H1 (cell line): ENCODE measurements at regions not wholly inside any gene's neighbourhood (a gene's known extent, or its start where the extent isn't known, plus 50 kb on each side); places are given as distances from the start of the nearest gene placed in this dataset.

Experiments
- CTCF ChIA-PET: fragments of 300-600 bp; sonication (Branson Sonifier 250); formaldehyde crosslinking; loops from one replicate; lab custom pipeline; 2021; ENCODE audit not compliant: partially characterized antibody; lab: Charles Lee
- POLR2A ChIA-PET: fragments of 300-600 bp; sonication (Branson Sonifier 250); formaldehyde crosslinking; loops from one replicate; lab custom pipeline; 2021; ENCODE audit warnings: inconsistent platforms; ENCODE audit not compliant: partially characterized antibody; lab: Charles Lee
- DNase-seq, 2 experiments: peaks; one replicate each; pipeline versions ENCODE4 v3.0.0 to v3.0.0-alpha.2; 2010 to 2022; ENCODE audit warnings: low spot score in 2 of 2, low read depth in 1 of 2, mixed read lengths in 1 of 2
- FAIRE-seq: peaks from 2 replicates; lab custom pipeline; 2011; peaks lifted over from hg19 to GRCh38; lab: Jason Lieb, UNC
- H2AFZ ChIP-seq: 2 replicates; pipeline ENCODE4 v1.8.1; 2012; ENCODE audit warnings: low read length, inconsistent platforms
- H2AK5ac ChIP-seq: 2 replicates; pipeline ENCODE4 v1.6.1; 2013; ENCODE audit warnings: low read depth, low read length
- H2BK120ac ChIP-seq: replicated peaks from 2 replicates; pipeline ENCODE3; 2013; ENCODE audit warnings: low read depth, low read length, inconsistent platforms
- H2BK12ac ChIP-seq: 2 replicates; pipeline ENCODE4 v1.6.1; 2013; ENCODE audit warnings: low read depth, low read length
- H2BK15ac ChIP-seq: 2 replicates; pipeline ENCODE4 v1.6.1; 2013; ENCODE audit warnings: low read length
- H2BK20ac ChIP-seq: 2 replicates; pipeline ENCODE4 v1.6.1; 2013; ENCODE audit warnings: low read length
- H2BK5ac ChIP-seq: 2 replicates; pipeline ENCODE4 v1.6.1; 2013; ENCODE audit warnings: low read depth, low read length
- H3K14ac ChIP-seq: 2 replicates; pipeline ENCODE4 v1.6.1; 2013; ENCODE audit warnings: inconsistent platforms; ENCODE audit not compliant: insufficient read length
- H3K18ac ChIP-seq: 2 replicates; pipeline ENCODE4 v1.6.1; 2013; ENCODE audit warnings: low read length; ENCODE audit errors: extremely low read depth
- H3K23ac ChIP-seq: 2 replicates; pipeline ENCODE4 v1.6.1; 2013; ENCODE audit warnings: inconsistent platforms; ENCODE audit not compliant: insufficient read length
- H3K23me2 ChIP-seq: 2 replicates; pipeline ENCODE4 v1.6.1; 2013; ENCODE audit warnings: low read depth, low read length
- H3K27ac ChIP-seq: 2 replicates; pipeline ENCODE4 v1.6.1; 2011; ENCODE audit warnings: low read depth, low read length, inconsistent platforms
- H3K27me3 ChIP-seq, 4 experiments: replicated peaks in 1 of 4; 1 replicate in 1 of 4; 2 replicates in 3 of 4; pipeline versions ENCODE4 v1.6.1 to v1.8.1; 2011 to 2013; ENCODE audit warnings: low read length in 3 of 4, mild to moderate bottlenecking in 3 of 4, inconsistent platforms in 2 of 4, mixed read lengths in 2 of 4, moderate library complexity in 1 of 4; ENCODE audit not compliant: control insufficient read depth in 3 of 4, insufficient read depth in 3 of 4; ENCODE audit errors: extremely low read depth in 1 of 4
- H3K36me3 ChIP-seq, 4 experiments: 2 replicates each; pipeline versions ENCODE4 v1.6.1 to v1.8.1; 2011 to 2013; ENCODE audit warnings: mild to moderate bottlenecking in 4 of 4, low read length in 3 of 4, moderate library complexity in 2 of 4, control low read depth in 1 of 4, inconsistent platforms in 1 of 4; ENCODE audit not compliant: insufficient read depth in 4 of 4, control insufficient read depth in 2 of 4
- H3K4ac ChIP-seq: replicated peaks from 2 replicates; pipeline ENCODE3; 2013; ENCODE audit warnings: low read length, low read depth, mixed read lengths, inconsistent platforms; ENCODE audit not compliant: insufficient read length
- H3K4me1 ChIP-seq, 4 experiments: replicated peaks in 1 of 4; 1 replicate in 1 of 4; 2 replicates in 3 of 4; pipeline versions ENCODE4 v1.6.1 to v1.8.1; 2011 to 2013; ENCODE audit warnings: low read length in 3 of 4, inconsistent platforms in 2 of 4, mixed read lengths in 1 of 4; ENCODE audit not compliant: insufficient read depth in 4 of 4, control insufficient read depth in 3 of 4
- H3K4me2 ChIP-seq, 2 experiments: 2 replicates each; pipeline versions ENCODE4 v1.6.1 to v1.8.1; 2011 to 2013; ENCODE audit warnings: low read depth in 2 of 2, low read length in 2 of 2, control low read depth in 1 of 2, inconsistent platforms in 1 of 2, mild to moderate bottlenecking in 1 of 2; ENCODE audit not compliant: insufficient read depth in 1 of 2
- H3K4me3 ChIP-seq, 4 experiments: fragments of 200-600, 300-600 bp in 1 of 4; sonication (generic), shearing (Covaris generic), sonication (Bioruptor Twin) in 1 of 4; 2 replicates each; pipeline versions ENCODE4 v1.5.1 to v1.8.1; 2011 to 2016; ENCODE audit warnings: low read length in 4 of 4, low read depth in 3 of 4, control low read depth in 2 of 4, inconsistent platforms in 2 of 4, mild to moderate bottlenecking in 2 of 4, mixed read lengths in 1 of 4, moderate library complexity in 1 of 4; ENCODE audit not compliant: insufficient read depth in 2 of 4; ENCODE audit errors: extremely low read depth in 1 of 4
- H3K56ac ChIP-seq: replicated peaks from 2 replicates; pipeline ENCODE3; 2013; ENCODE audit warnings: low read depth, mild to moderate bottlenecking, mixed read lengths, low read length, inconsistent platforms; ENCODE audit not compliant: insufficient read length
- H3K79me1 ChIP-seq: 2 replicates; pipeline ENCODE4 v1.6.1; 2013; ENCODE audit warnings: low read depth, low read length, control low read depth
- H3K79me2 ChIP-seq, 2 experiments: 2 replicates each; pipeline versions ENCODE4 v1.6.1 to v1.8.1; 2012 to 2013; ENCODE audit warnings: low read length in 2 of 2, mild to moderate bottlenecking in 2 of 2, inconsistent platforms in 1 of 2; ENCODE audit not compliant: insufficient read depth in 2 of 2, control insufficient read depth in 1 of 2
- H3K9ac ChIP-seq, 4 experiments: replicated peaks in 1 of 4; 1 replicate in 1 of 4; 2 replicates in 3 of 4; pipeline versions ENCODE4 v1.6.1 to v1.8.1; 2011 to 2013; ENCODE audit warnings: low read depth in 3 of 4, low read length in 3 of 4, control low read depth in 2 of 4, mild to moderate bottlenecking in 2 of 4, moderate library complexity in 2 of 4, inconsistent platforms in 1 of 4; ENCODE audit errors: extremely low read depth in 1 of 4
- H3K9me3 ChIP-seq, 2 experiments: 2 replicates each; pipeline versions ENCODE4 v1.6.1 to v1.8.1; 2012 to 2013; ENCODE audit warnings: mild to moderate bottlenecking in 2 of 2, moderate library complexity in 2 of 2, control low read depth in 1 of 2, inconsistent platforms in 1 of 2, low read depth in 1 of 2, low read length in 1 of 2, mixed read lengths in 1 of 2; ENCODE audit not compliant: insufficient read depth in 2 of 2
- H4K20me1 ChIP-seq, 2 experiments: replicated peaks in 1 of 2; 2 replicates each; pipeline versions ENCODE3 to v1.8.1; 2011 to 2013; ENCODE audit warnings: inconsistent platforms in 2 of 2, low read length in 2 of 2, mild to moderate bottlenecking in 1 of 2; ENCODE audit not compliant: insufficient read depth in 2 of 2, control insufficient read depth in 1 of 2
- H4K5ac ChIP-seq: 2 replicates; pipeline ENCODE4 v1.6.1; 2013; ENCODE audit warnings: low read length, low read depth, mixed read lengths, inconsistent platforms; ENCODE audit not compliant: insufficient read length
- H4K8ac ChIP-seq: 2 replicates; pipeline ENCODE4 v1.8.0; 2013; ENCODE audit warnings: mild to moderate bottlenecking, moderate library complexity, low read length, inconsistent platforms; ENCODE audit not compliant: insufficient read depth; ENCODE audit errors: extremely low read depth
- H4K91ac ChIP-seq: replicated peaks from 2 replicates; pipeline ENCODE3; 2013; ENCODE audit warnings: low read length, mixed read lengths, inconsistent platforms; ENCODE audit not compliant: insufficient read length
- CBX8 ChIP-seq: fragments of 300-800, 300-1000 bp; sonication (generic); IDR thresholded peaks from 2 replicates; pipeline ENCODE4 v1.7.1; 2016; ENCODE audit warnings: low read depth, low read length, borderline replicate concordance
- GTF2F1 ChIP-seq: IDR thresholded peaks from 2 replicates; pipeline ENCODE4 v1.6.1; 2012; ENCODE audit warnings: low read depth, low read length, improper control_type of control experiment, borderline replicate concordance
- MAFK ChIP-seq: IDR thresholded peaks from 2 replicates; pipeline ENCODE4 v1.6.1; 2012; ENCODE audit warnings: low read depth, mild to moderate bottlenecking, improper control_type of control experiment, low read length
- POLR2A ChIP-seq, 2 experiments: IDR thresholded peaks; 1 replicate in 1 of 2; 2 replicates in 1 of 2; pipeline ENCODE4 v1.6.1; 2011; ENCODE audit warnings: low read depth in 2 of 2, low read length in 2 of 2, mild to moderate bottlenecking in 2 of 2; ENCODE audit errors: control extremely low read depth in 1 of 2
- WGBS, 2 experiments: shearing (Covaris generic) in 1 of 2; methylation state at CpG; one replicate each; pipeline versions ENCODE4 v1.1.6 to v1.1.7; 2013 to 2015; ENCODE audit warnings: low lambda C conversion rate in 2 of 2, mixed read lengths in 2 of 2, inconsistent platforms in 1 of 2, low coverage in 1 of 2, missing lambda C conversion rate in 1 of 2; ENCODE audit not compliant: insufficient replicate concordance in 2 of 2, insufficient coverage in 1 of 2, insufficient read length in 1 of 2; ENCODE audit errors: extremely low coverage in 1 of 2, missing lambda C conversion rate in 1 of 2; 5-methylcytosine and 5-hydroxymethylcytosine counted together

GRCh38 chr9:74102702-74103101, 394.4 kb upstream of the RORB start:
- H2BK12ac ChIP-seq, result no peak overlapping the region
- H3K36me3 ChIP-seq, result peaks cover 2 to 42% (median 18%) of the 10 kb centered on the region in 4 experiments; a peak in 6 of 8 replicates
- ChIA-PET CTCF (no interaction called here), POLR2A (interaction anchor here (0.9 to 4.1 kb wide), 5 partner anchors 8 to 24 kb away, joined by 4 to 17 read pairs (median 5); no protein-coding TSS in a partner anchor)
- no peak overlapping the region for H3K4ac ChIP-seq
- H3K9ac ChIP-seq, result no peak overlapping the region
- H2BK5ac ChIP-seq, result no peak overlapping the region
- no peak overlapping the region for H3K4me2 ChIP-seq
- H2BK120ac ChIP-seq, result no peak overlapping the region
- H3K14ac ChIP-seq, result no peak overlapping the region
- TF ChIP-seq GTF2F1, result peak; percentile 90
- TF ChIP-seq MAFK, result no peak
- no peak for TF ChIP-seq CBX8
- TF ChIP-seq POLR2A (IDR thresholded peaks at IDR 0.05; ENCODE audit: control extremely low read depth in 1 of 2, low read depth in 2 of 2, low read length in 2 of 2), result peak; percentile 39 to 65; a peak in 2 of 3 replicates
- no peaks in the 10 kb centered on the region for H3K4me1 ChIP-seq
- no peak overlapping the region for H2AFZ ChIP-seq
- no peak overlapping the region for H3K18ac ChIP-seq
- no peak overlapping the region for H3K27ac ChIP-seq
- no peaks in the 10 kb centered on the region for H4K20me1 ChIP-seq
- H2AK5ac ChIP-seq, result no peak overlapping the region
- no peaks in the 10 kb centered on the region for H3K23me2 ChIP-seq
- FAIRE-seq (no peak), DNase-seq (no peak)
- no peak overlapping the region for H3K23ac ChIP-seq
- WGBS, 2 experiments, result 100% methylated on average over 1 of the region's 1 CpG; no CpG with 5 or more reads in 1 of the 2 experiments
- no peaks in the 10 kb centered on the region for H3K79me2 ChIP-seq
- no peaks in the 10 kb centered on the region; a peak in 1 of 7 replicates for H3K27me3 ChIP-seq
- H4K8ac ChIP-seq, result no peak overlapping the region
- H2BK20ac ChIP-seq, result no peak overlapping the region
- no peak overlapping the region for H3K4me3 ChIP-seq
- no peak overlapping the region for H4K5ac ChIP-seq
- peaks cover 46 to 71% of the 10 kb centered on the region in 2 experiments for H3K9me3 ChIP-seq
- H3K56ac ChIP-seq, result no peak overlapping the region
- no peak overlapping the region for H2BK15ac ChIP-seq
- no peak overlapping the region for H4K91ac ChIP-seq
- no peaks in the 10 kb centered on the region for H3K79me1 ChIP-seq
